HG02610 (cell line): ENCODE measurements at regions not wholly inside any gene's neighbourhood (a gene's known extent, or its start where the extent isn't known, plus 50 kb on each side); places are given as distances from the start of the nearest gene placed in this dataset.
A peak's percentile ranks its signal among the peaks of the same experiment; 100 is the strongest.

ENCODE experiments used
- ATAC-seq: cut with Tn5 transposase; IDR thresholded peaks from one replicate; pipeline ENCODE4 v1.9.1; 2021; ENCODE audit warnings: mild to moderate bottlenecking, moderate library complexity; ENCODE audit not compliant: unreplicated experiment

- no peak for ATAC-seq
These were observed 356.9 kb downstream of the DEPDC1B start for GRCh38 chr5:60343102-60343501.

- peak; percentile 87 for ATAC-seq
These were observed 358.9 kb downstream of the DEPDC1B start for GRCh38 chr5:60340965-60341471.

- ATAC-seq = no peak
These were observed 359.6 kb downstream of the DEPDC1B start for GRCh38 chr5:60340326-60340725.

GRCh38 chr5:60339691-60340201 is 360.2 kb downstream of the DEPDC1B start:
- no peak for ATAC-seq

GRCh38 chr5:60338846-60339245 is 361.1 kb downstream of the DEPDC1B start:
- no peak for ATAC-seq

- no peak for ATAC-seq
These were observed 363.5 kb downstream of the DEPDC1B start for GRCh38 chr5:60336491-60336890.

- no peak for ATAC-seq
These were observed 364.1 kb downstream of the DEPDC1B start for GRCh38 chr5:60335913-60336312.

GRCh38 chr5:60334281-60334713 is 365.7 kb downstream of the DEPDC1B start:
- no peak for ATAC-seq

- ATAC-seq = peak; percentile 32
These were observed 366.9 kb downstream of the DEPDC1B start for GRCh38 chr5:60333005-60333571.

GRCh38 chr5:60332244-60333004 is 367.5 kb downstream of the DEPDC1B start:
- ATAC-seq = peak; percentile 82

GRCh38 chr5:60330236-60330635 is 369.7 kb downstream of the DEPDC1B start:
- no peak for ATAC-seq

GRCh38 chr5:60325870-60326269 is 374.1 kb downstream of the DEPDC1B start:
- ATAC-seq = no peak

GRCh38 chr5:60323596-60323995 is 376.4 kb downstream of the DEPDC1B start:
- no peak for ATAC-seq

- ATAC-seq = no peak
These were observed 387.9 kb downstream of the DEPDC1B start for GRCh38 chr5:60312098-60312497.

GRCh38 chr5:60299944-60300343 is 400.0 kb downstream of the DEPDC1B start:
- ATAC-seq = no peak

GRCh38 chr5:60297658-60298057 is 402.3 kb downstream of the DEPDC1B start:
- no peak for ATAC-seq

GRCh38 chr5:60295423-60295822 is 401.9 kb upstream of the PDE4D start:
- ATAC-seq = no peak

- no peak for ATAC-seq
These were observed 400.0 kb upstream of the PDE4D start for GRCh38 chr5:60293518-60293917.

GRCh38 chr5:60287174-60287771 is 393.7 kb upstream of the PDE4D start:
- ATAC-seq = peak; percentile 85

- ATAC-seq = no peak
These were observed 392.4 kb upstream of the PDE4D start for GRCh38 chr5:60285910-60286309.

- no peak for ATAC-seq
These were observed 387.4 kb upstream of the PDE4D start for GRCh38 chr5:60280943-60281342.

- no peak for ATAC-seq
These were observed 384.4 kb upstream of the PDE4D start for GRCh38 chr5:60277941-60278340.
